ENCODE measurements at regions not wholly inside any gene's neighbourhood (a gene's known extent, or its start where the extent isn't known, plus 50 kb on each side); places are given as distances from the start of the nearest gene placed in this dataset.
A peak's percentile ranks its signal among the peaks of the same experiment; 100 is the strongest.

GRCh38 chr11:81515566-81515965, 1218.1 kb downstream of the FAM181B start:
- H3K9me3 Mint-ChIP-seq: peaks cover 3% of the 10 kb centered on the region
- H3K36me3 Mint-ChIP-seq (ENCODE audit: low read depth): no peaks in the 10 kb centered on the region
- TF ChIP-seq CTCF (conservative IDR thresholded peaks at IDR 0.05): no peak
- no peak for DNase-seq (ENCODE audit: low read depth, low spot score)
- no peak overlapping the region for H3K4me3 Mint-ChIP-seq
- no peak overlapping the region for H3K27ac Mint-ChIP-seq (ENCODE audit: unreplicated experiment)
- H3K4me1 Mint-ChIP-seq: no peaks in the 10 kb centered on the region
- H3K27me3 Mint-ChIP-seq (ENCODE audit: low read depth): no peaks in the 10 kb centered on the region

DNA sequence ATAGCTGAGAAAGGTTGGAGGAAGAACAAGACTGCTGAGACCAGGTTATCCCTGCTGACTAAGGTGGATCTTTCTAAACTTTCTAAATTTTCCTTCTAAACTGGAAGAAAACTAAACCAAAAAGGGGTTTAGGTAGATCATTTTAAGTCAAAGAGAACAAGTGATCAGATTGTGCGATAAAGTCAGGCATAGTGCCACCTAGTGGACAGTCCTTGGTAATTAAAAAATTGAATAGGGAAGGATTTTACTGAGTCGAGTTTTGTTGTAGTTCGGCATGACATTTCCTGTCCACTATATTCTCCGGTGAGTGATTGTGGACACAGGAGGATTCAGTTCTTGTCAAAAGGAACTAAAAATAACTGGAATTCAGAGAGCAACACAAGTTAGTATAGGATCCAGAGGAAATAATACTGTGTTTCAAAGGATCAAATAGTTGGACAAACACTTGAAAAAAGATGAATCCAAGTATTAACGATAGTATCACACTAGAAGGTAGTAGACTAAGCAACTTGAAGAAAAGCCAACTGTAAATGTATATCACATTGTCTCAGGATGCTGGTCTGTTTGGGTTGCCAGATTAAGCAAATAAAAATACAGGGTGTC, 1236.4 kb downstream of the FAM181B start:
- peak; percentile 80 for TF ChIP-seq CTCF (conservative IDR thresholded peaks at IDR 0.05)
- Mint-ChIP-seq H3K4me3 (no peak overlapping the region), H3K27me3 (ENCODE audit: low read depth) (no peaks in the 10 kb centered on the region), H3K4me1 (peaks cover 5% of the 10 kb centered on the region), H3K36me3 (ENCODE audit: low read depth) (no peaks in the 10 kb centered on the region), H3K9me3 (peaks cover 4% of the 10 kb centered on the region), H3K27ac (ENCODE audit: unreplicated experiment) (no peak overlapping the region)
- DNase-seq (ENCODE audit: low read depth, low spot score): peak; percentile 22

GRCh38 chr11:81496601-81497000, 1237.1 kb downstream of the FAM181B start:
- H3K4me1 Mint-ChIP-seq: peaks cover 5% of the 10 kb centered on the region
- H3K36me3 Mint-ChIP-seq (ENCODE audit: low read depth): no peaks in the 10 kb centered on the region
- no peak for TF ChIP-seq CTCF (conservative IDR thresholded peaks at IDR 0.05)
- DNase-seq (ENCODE audit: low read depth, low spot score): no peak
- no peaks in the 10 kb centered on the region for H3K9me3 Mint-ChIP-seq
- peak overlapping the region; percentile 35 for H3K27ac Mint-ChIP-seq (ENCODE audit: unreplicated experiment)
- H3K27me3 Mint-ChIP-seq (ENCODE audit: low read depth): no peaks in the 10 kb centered on the region
- H3K4me3 Mint-ChIP-seq: no peak overlapping the region

DNA sequence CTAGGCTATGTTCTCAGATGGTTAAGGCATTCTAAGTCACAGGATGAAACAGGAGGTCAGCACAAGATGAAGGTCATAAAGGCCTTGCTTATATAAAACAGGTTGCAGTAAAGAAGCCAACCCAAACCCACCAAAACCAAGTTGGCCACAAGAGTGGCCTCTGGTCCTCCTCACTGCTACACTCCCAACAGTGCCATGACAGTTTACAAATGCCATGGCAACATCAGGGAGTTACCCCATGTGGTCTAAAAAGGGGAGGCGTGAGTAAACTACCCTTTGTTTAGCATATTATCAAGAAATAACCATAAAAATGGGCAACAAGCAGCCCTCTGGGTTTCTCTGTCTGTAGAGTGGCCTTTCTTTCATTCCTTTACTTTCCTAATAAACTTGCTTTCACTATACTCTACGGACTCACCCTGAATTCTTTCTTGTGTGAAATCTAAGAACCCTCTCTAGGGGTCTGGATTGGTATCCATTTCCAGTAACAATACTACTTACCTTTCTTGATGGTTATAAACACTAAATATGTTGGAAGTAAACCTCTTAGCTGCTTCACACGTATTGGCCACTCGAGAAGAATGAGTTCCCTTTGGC, 1237.9 kb downstream of the FAM181B start:
- Mint-ChIP-seq H3K9me3 (no peaks in the 10 kb centered on the region), H3K27ac (ENCODE audit: unreplicated experiment) (no peak overlapping the region), H3K36me3 (ENCODE audit: low read depth) (no peaks in the 10 kb centered on the region), H3K4me1 (peaks cover 5% of the 10 kb centered on the region), H3K27me3 (ENCODE audit: low read depth) (no peaks in the 10 kb centered on the region), H3K4me3 (no peak overlapping the region)
- DNase-seq (ENCODE audit: low read depth, low spot score): no peak
- no peak for TF ChIP-seq CTCF (conservative IDR thresholded peaks at IDR 0.05)

DNA sequence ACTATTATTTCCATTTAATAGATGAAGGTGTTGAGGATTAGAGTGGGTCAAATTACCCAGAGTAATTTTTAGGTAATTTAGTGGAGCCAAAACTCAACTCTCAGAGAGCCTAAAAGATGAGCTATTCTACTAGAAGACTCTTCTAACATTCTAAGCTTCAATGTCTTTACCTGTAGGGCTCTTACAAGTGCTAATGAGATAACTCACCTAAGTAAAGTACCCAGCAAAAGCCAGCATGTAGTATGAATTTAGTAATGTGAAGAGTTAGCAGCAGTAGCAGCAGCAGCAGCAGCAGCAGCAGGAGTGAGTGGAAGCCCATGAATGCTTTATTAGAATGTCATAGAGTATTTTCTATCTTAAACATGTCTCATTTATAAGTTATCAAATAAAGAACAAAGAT, 1239.2 kb downstream of the FAM181B start:
- Mint-ChIP-seq H3K27ac (ENCODE audit: unreplicated experiment) (no peak overlapping the region), H3K4me3 (no peak overlapping the region), H3K36me3 (ENCODE audit: low read depth) (no peaks in the 10 kb centered on the region), H3K4me1 (peaks cover 5% of the 10 kb centered on the region), H3K9me3 (no peaks in the 10 kb centered on the region), H3K27me3 (ENCODE audit: low read depth) (peaks cover 8% of the 10 kb centered on the region)
- no peak for DNase-seq (ENCODE audit: low read depth, low spot score)
- no peak for TF ChIP-seq CTCF (conservative IDR thresholded peaks at IDR 0.05)

All from neural crest cell (in vitro differentiated cells).